ENCODE measurements at regions not wholly inside any gene's neighbourhood (a gene's known extent, or its start where the extent isn't known, plus 50 kb on each side); places are given as distances from the start of the nearest gene placed in this dataset.

DNA sequence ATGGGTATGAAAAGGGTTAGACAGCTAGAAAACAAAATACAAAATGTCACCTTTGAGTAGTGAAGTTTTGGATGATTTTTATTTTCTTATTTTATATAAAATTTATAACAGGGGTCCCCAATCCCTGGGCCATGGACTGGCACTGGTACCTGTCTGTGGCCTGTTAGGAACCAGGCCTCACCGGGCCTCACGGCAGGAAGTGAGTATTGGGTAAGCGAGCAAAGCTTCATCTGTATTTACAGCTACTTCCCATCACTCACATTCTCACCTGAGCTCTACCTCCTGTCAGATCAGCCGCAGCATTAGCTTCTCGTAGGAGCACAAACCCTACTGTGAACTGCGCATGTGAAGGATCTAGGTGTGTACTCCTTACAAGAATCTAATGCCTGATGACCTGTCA is 202.8 kb upstream of the TWIST2 start:
- TF ChIP-seq, protein P1, sequence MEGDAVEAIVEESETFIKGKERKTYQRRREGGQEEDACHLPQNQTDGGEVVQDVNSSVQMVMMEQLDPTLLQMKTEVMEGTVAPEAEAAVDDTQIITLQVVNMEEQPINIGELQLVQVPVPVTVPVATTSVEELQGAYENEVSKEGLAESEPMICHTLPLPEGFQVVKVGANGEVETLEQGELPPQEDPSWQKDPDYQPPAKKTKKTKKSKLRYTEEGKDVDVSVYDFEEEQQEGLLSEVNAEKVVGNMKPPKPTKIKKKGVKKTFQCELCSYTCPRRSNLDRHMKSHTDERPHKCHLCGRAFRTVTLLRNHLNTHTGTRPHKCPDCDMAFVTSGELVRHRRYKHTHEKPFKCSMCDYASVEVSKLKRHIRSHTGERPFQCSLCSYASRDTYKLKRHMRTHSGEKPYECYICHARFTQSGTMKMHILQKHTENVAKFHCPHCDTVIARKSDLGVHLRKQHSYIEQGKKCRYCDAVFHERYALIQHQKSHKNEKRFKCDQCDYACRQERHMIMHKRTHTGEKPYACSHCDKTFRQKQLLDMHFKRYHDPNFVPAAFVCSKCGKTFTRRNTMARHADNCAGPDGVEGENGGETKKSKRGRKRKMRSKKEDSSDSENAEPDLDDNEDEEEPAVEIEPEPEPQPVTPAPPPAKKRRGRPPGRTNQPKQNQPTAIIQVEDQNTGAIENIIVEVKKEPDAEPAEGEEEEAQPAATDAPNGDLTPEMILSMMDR (IDR thresholded peaks at IDR 0.05; ENCODE audit: low read depth, low read length), result no peak
- in situ Hi-C loops (cut with HindIII; ENCODE audit: low sequenced_read_pairs), result no loop called here
- DNase-seq (ENCODE audit: low read depth, low spot score), result no peak
- no peak overlapping the region for H3K4me3 ChIP-seq (ENCODE audit: low read depth, low read length)

- no peak overlapping the region for H3K4me3 ChIP-seq (ENCODE audit: low read depth, low read length)
- TF ChIP-seq, protein P1 (IDR thresholded peaks at IDR 0.05; ENCODE audit: low read depth, low read length), result no peak
- no peak for DNase-seq (ENCODE audit: low read depth, low spot score)
- in situ Hi-C loops (cut with HindIII; ENCODE audit: low sequenced_read_pairs), result no loop called here
Observed at GRCh38 chr2:238645716-238646115, 202.2 kb upstream of the TWIST2 start.

GRCh38 chr2:238646281-238646680 is 201.6 kb upstream of the TWIST2 start:
- in situ Hi-C loops (cut with HindIII; ENCODE audit: low sequenced_read_pairs), result no loop called here
- DNase-seq (ENCODE audit: low read depth, low spot score), result no peak
- TF ChIP-seq, protein P1 (IDR thresholded peaks at IDR 0.05; ENCODE audit: low read depth, low read length), result no peak
- no peak overlapping the region for H3K4me3 ChIP-seq (ENCODE audit: low read depth, low read length)

GRCh38 chr2:238646803-238647202 is 201.1 kb upstream of the TWIST2 start:
- TF ChIP-seq, protein P1 (IDR thresholded peaks at IDR 0.05; ENCODE audit: low read depth, low read length), result no peak
- in situ Hi-C loops (cut with HindIII; ENCODE audit: low sequenced_read_pairs), result no loop called here
- no peak overlapping the region for H3K4me3 ChIP-seq (ENCODE audit: low read depth, low read length)
- DNase-seq (ENCODE audit: low read depth, low spot score), result no peak

- TF ChIP-seq, protein P1 (IDR thresholded peaks at IDR 0.05; ENCODE audit: low read depth, low read length), result no peak
- no peak for DNase-seq (ENCODE audit: low read depth, low spot score)
- in situ Hi-C loops (cut with HindIII; ENCODE audit: low sequenced_read_pairs), result no loop called here
- H3K4me3 ChIP-seq (ENCODE audit: low read depth, low read length), result no peak overlapping the region
Observed at GRCh38 chr2:238649123-238649522, 198.8 kb upstream of the TWIST2 start.

DNA sequence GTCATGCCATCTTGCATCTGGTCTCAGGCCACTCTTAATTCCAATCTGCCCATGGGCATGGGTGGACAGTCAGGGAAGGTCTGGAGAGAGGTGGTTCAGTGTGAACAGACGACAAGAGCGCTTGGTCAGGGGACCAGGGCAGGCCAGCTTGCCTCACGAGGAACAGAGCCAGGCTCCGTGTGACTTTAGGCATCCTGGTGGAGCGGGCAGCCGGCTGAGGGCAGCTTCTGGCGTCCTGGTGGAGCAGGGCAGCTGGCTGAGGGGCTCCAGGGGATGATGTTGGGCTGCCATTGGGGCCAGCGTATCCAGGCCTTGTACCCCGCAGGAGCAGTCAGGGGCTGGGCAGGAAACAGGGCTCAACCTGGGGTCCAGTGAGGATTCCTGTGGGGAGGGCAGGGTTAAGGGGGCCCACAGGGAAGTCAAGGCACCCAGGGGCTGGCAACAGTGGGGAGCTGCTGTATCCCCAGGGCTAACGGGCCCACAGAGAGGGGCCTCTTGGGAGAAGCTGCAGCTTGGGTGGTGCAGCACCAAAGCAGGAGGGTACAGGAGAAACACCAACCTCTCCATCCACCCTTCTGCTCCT is 197.9 kb upstream of the TWIST2 start:
- no peak for DNase-seq (ENCODE audit: low read depth, low spot score)
- H3K4me3 ChIP-seq (ENCODE audit: low read depth, low read length), result no peak overlapping the region
- in situ Hi-C loops (cut with HindIII; ENCODE audit: low sequenced_read_pairs), result no loop called here
- TF ChIP-seq, protein P1 (IDR thresholded peaks at IDR 0.05; ENCODE audit: low read depth, low read length), result no peak

GRCh38 chr2:238650536-238650935 is 197.3 kb upstream of the TWIST2 start:
- DNase-seq (ENCODE audit: low read depth, low spot score), result no peak
- H3K4me3 ChIP-seq (ENCODE audit: low read depth, low read length), result no peak overlapping the region
- in situ Hi-C loops (cut with HindIII; ENCODE audit: low sequenced_read_pairs), result no loop called here
- TF ChIP-seq, protein P1 (IDR thresholded peaks at IDR 0.05; ENCODE audit: low read depth, low read length), result no peak
